SK-N-SH (cell line): ENCODE measurements at regions not wholly inside any gene's neighbourhood (a gene's known extent, or its start where the extent isn't known, plus 50 kb on each side); places are given as distances from the start of the nearest gene placed in this dataset.

Source experiments
- CTCF ChIA-PET: fragments of 300-600, 350-600 bp; formaldehyde crosslinking; extraction: SDS; loops from one replicate; lab custom pipeline; 2021; lab: Yijun Ruan, JAX
- POLR2A ChIA-PET: fragments of 350-600 bp; sonication (Branson Sonifier 250); formaldehyde crosslinking; extraction: SDS; loops from one replicate; lab custom pipeline; 2020; ENCODE audit warnings: antibody characterized with exemption, inconsistent platforms; lab: Yijun Ruan, JAX
- DNase-seq: peaks from one replicate; pipeline ENCODE4 v3.0.0; 2012
- H2AFZ ChIP-seq: fragments of 200-600 bp; sonication (generic); 2 replicates; pipeline ENCODE4 v1.8.1; 2016; ENCODE audit warnings: antibody characterized with exemption, mild to moderate bottlenecking, low read depth
- H3F3A ChIP-seq: fragments of 200-600 bp; sonication (generic); replicated peaks from 2 replicates; pipeline ENCODE3; 2016; ENCODE audit warnings: antibody characterized with exemption, mild to moderate bottlenecking; ENCODE audit not compliant: insufficient read depth
- H3K27ac ChIP-seq, 2 experiments: fragments of 200-500 bp in 1 of 2; fragments of 200-600 bp in 1 of 2; sonication (Bioruptor generic) in 1 of 2; sonication (generic), shearing (Covaris generic) in 1 of 2; 2 replicates each; pipeline versions ENCODE4 v1.5.1 to v1.6.1; 2014 to 2016; ENCODE audit warnings: low read depth in 2 of 2, inconsistent platforms in 1 of 2, low read length in 1 of 2, mild to moderate bottlenecking in 1 of 2, mixed read lengths in 1 of 2
- H3K27me3 ChIP-seq: fragments of 200-600 bp; sonication (generic), shearing (Covaris generic); 2 replicates; pipeline ENCODE4 v1.6.1; 2016; ENCODE audit warnings: mixed run types; ENCODE audit not compliant: insufficient read depth
- H3K36me3 ChIP-seq, 2 experiments: fragments of 200-500 bp in 1 of 2; fragments of 200-600 bp in 1 of 2; sonication (Bioruptor generic) in 1 of 2; sonication (generic) in 1 of 2; replicated peaks in 1 of 2; 2 replicates each; pipeline versions ENCODE3 to v1.5.1; 2014 to 2016; ENCODE audit warnings: low read length in 1 of 2, mild to moderate bottlenecking in 1 of 2; ENCODE audit not compliant: insufficient read depth in 2 of 2, control insufficient read depth in 1 of 2
- H3K4me1 ChIP-seq, 2 experiments: fragments of 200-500 bp in 1 of 2; fragments of 200-600 bp in 1 of 2; sonication (Bioruptor generic) in 1 of 2; sonication (generic), shearing (Covaris generic) in 1 of 2; 2 replicates each; pipeline versions ENCODE4 v1.5.1 to v1.6.1; 2014 to 2016; ENCODE audit warnings: low read depth in 1 of 2, low read length in 1 of 2, mixed run types in 1 of 2; ENCODE audit not compliant: insufficient read depth in 2 of 2, control insufficient read depth in 1 of 2
- H3K4me2 ChIP-seq: fragments of 200-600 bp; sonication (generic), shearing (Covaris generic); 2 replicates; pipeline ENCODE4 v1.6.1; 2017; ENCODE audit warnings: mixed run types
- H3K4me3 ChIP-seq, 2 experiments: fragments of 200-500 bp in 1 of 2; fragments of 200-600 bp in 1 of 2; sonication (Bioruptor generic) in 1 of 2; sonication (generic), shearing (Covaris generic) in 1 of 2; 2 replicates each; pipeline versions ENCODE4 v1.5.1 to v1.8.1; 2014 to 2016; ENCODE audit warnings: low read depth in 2 of 2, inconsistent platforms in 1 of 2, low read length in 1 of 2, mild to moderate bottlenecking in 1 of 2, mixed read lengths in 1 of 2, moderate library complexity in 1 of 2
- H3K79me2 ChIP-seq: fragments of 200-600 bp; sonication (generic); 2 replicates; pipeline ENCODE4 v1.8.1; 2017; ENCODE audit warnings: mild to moderate bottlenecking; ENCODE audit not compliant: insufficient read depth
- H3K9ac ChIP-seq: fragments of 200-600 bp; sonication (generic); 2 replicates; pipeline ENCODE4 v1.6.1; 2017; ENCODE audit warnings: mixed run types
- H3K9me2 ChIP-seq: fragments of 200-600 bp; sonication (generic); 2 replicates; pipeline ENCODE4 v1.6.1; 2017; ENCODE audit warnings: mixed run types
- H3K9me3 ChIP-seq: fragments of 200-600 bp; sonication (generic); 2 replicates; pipeline ENCODE4 v1.6.1; 2017; ENCODE audit warnings: mixed run types, mild to moderate bottlenecking, moderate library complexity
- H4K20me1 ChIP-seq: fragments of 200-600 bp; sonication (generic); 2 replicates; pipeline ENCODE4 v1.6.1; 2017; ENCODE audit warnings: mild to moderate bottlenecking, mixed run types; ENCODE audit not compliant: insufficient read depth
- ELF1 ChIP-seq: IDR thresholded peaks from 2 replicates; pipeline ENCODE4 v1.4.0; 2012
- EZH2phosphoT487 ChIP-seq: fragments of 200-600 bp; sonication (generic); IDR thresholded peaks from 2 replicates; pipeline ENCODE4 v1.6.1; 2017; ENCODE audit warnings: low read depth, mixed run types, mild to moderate bottlenecking, antibody characterized with exemption, moderate library complexity, borderline replicate concordance
- FOSL2 ChIP-seq: IDR thresholded peaks from 2 replicates; pipeline ENCODE4 v1.4.0; 2012; ENCODE audit warnings: low read depth, mild to moderate bottlenecking, moderate library complexity, borderline replicate concordance
- FOXM1 ChIP-seq: IDR thresholded peaks from 2 replicates; pipeline ENCODE4 v1.4.0; 2012; ENCODE audit warnings: low read depth, mild to moderate bottlenecking
- GATA2 ChIP-seq: sonication (generic); formaldehyde crosslinking; IDR thresholded peaks from 2 replicates; pipeline ENCODE4 v1.5.0; 2020; ENCODE audit warnings: mild to moderate bottlenecking, missing genetic modification reagents
- MEF2A ChIP-seq: IDR thresholded peaks from 2 replicates; pipeline ENCODE4 v1.4.0; 2012; ENCODE audit warnings: low read depth, borderline replicate concordance
- NRF1 ChIP-seq: IDR thresholded peaks from 2 replicates; pipeline ENCODE4 v1.6.1; 2012; ENCODE audit warnings: low read depth, mild to moderate bottlenecking, low read length
- RAD21 ChIP-seq: IDR thresholded peaks from 2 replicates; pipeline ENCODE4 v1.6.1; 2012; ENCODE audit warnings: mild to moderate bottlenecking, low read length
- RFX5 ChIP-seq: IDR thresholded peaks from 2 replicates; pipeline ENCODE4 v1.6.1; 2012; ENCODE audit warnings: mild to moderate bottlenecking, improper control_type of control experiment, low read length
- SMC3 ChIP-seq: IDR thresholded peaks from 2 replicates; pipeline ENCODE4 v1.6.1; 2012; ENCODE audit warnings: low read depth, low read length, improper control_type of control experiment
- TAF1 ChIP-seq: IDR thresholded peaks from 2 replicates; pipeline ENCODE4 v1.6.1; 2012; ENCODE audit warnings: low read depth, mild to moderate bottlenecking, low read length, moderate library complexity, borderline replicate concordance
- TCF12 ChIP-seq: IDR thresholded peaks from 2 replicates; pipeline ENCODE4 v1.4.0; 2012
- ZBTB33 ChIP-seq: IDR thresholded peaks from 2 replicates; pipeline ENCODE4 v1.4.0; 2012; ENCODE audit warnings: low read depth, borderline replicate concordance
- WGBS: methylation state at CpG from one replicate; pipeline ENCODE4 v1.1.6; 2017; ENCODE audit warnings: low lambda C conversion rate; 5-methylcytosine and 5-hydroxymethylcytosine counted together
- TF ChIP-seq, protein P1 (sequence below): IDR thresholded peaks from 2 replicates; pipeline ENCODE4 v1.4.0; 2012; ENCODE audit warnings: low read depth, borderline replicate concordance
- TF ChIP-seq, protein P2 (sequence below): IDR thresholded peaks from 2 replicates; pipeline ENCODE4 v1.4.0; 2012; ENCODE audit warnings: low read depth
- TF ChIP-seq, protein P3 (sequence below): IDR thresholded peaks from 2 replicates; pipeline ENCODE4 v1.6.1; 2012; ENCODE audit warnings: mild to moderate bottlenecking, low read depth, low read length, moderate library complexity
- TF ChIP-seq, protein P4 (sequence below): fragments of 200-600 bp; sonication (generic); IDR thresholded peaks from 2 replicates; pipeline ENCODE4 v1.6.1; 2017; ENCODE audit warnings: antibody characterized with exemption, mild to moderate bottlenecking, moderate library complexity

- POLR2A ChIA-PET, result no interaction called here
- H3K27ac ChIP-seq, result no peak overlapping the region
- H2AFZ ChIP-seq, result no peak overlapping the region
- no peaks in the 10 kb centered on the region for H3K9me2 ChIP-seq
- H3K36me3 ChIP-seq, result no peaks in the 10 kb centered on the region
- H3K9me3 ChIP-seq, result no peaks in the 10 kb centered on the region
- H4K20me1 ChIP-seq, result no peaks in the 10 kb centered on the region
- TF ChIP-seq ELF1 (no peak), MEF2A (no peak), TAF1 (no peak), ZBTB33 (no peak), SMC3 (no peak), GATA2 (CRISPR knock-in tag) (no peak), NRF1 (no peak), TCF12 (no peak), FOXM1 (no peak), RFX5 (no peak), FOSL2 (no peak), EZH2phosphoT487 (no peak), RAD21 (no peak)
- TF ChIP-seq, protein P1, sequence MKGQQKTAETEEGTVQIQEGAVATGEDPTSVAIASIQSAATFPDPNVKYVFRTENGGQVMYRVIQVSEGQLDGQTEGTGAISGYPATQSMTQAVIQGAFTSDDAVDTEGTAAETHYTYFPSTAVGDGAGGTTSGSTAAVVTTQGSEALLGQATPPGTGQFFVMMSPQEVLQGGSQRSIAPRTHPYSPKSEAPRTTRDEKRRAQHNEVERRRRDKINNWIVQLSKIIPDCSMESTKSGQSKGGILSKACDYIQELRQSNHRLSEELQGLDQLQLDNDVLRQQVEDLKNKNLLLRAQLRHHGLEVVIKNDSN, result no peak
- TF ChIP-seq, protein P2, sequence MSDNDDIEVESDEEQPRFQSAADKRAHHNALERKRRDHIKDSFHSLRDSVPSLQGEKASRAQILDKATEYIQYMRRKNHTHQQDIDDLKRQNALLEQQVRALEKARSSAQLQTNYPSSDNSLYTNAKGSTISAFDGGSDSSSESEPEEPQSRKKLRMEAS, result no peak
- TF ChIP-seq, protein P3, sequence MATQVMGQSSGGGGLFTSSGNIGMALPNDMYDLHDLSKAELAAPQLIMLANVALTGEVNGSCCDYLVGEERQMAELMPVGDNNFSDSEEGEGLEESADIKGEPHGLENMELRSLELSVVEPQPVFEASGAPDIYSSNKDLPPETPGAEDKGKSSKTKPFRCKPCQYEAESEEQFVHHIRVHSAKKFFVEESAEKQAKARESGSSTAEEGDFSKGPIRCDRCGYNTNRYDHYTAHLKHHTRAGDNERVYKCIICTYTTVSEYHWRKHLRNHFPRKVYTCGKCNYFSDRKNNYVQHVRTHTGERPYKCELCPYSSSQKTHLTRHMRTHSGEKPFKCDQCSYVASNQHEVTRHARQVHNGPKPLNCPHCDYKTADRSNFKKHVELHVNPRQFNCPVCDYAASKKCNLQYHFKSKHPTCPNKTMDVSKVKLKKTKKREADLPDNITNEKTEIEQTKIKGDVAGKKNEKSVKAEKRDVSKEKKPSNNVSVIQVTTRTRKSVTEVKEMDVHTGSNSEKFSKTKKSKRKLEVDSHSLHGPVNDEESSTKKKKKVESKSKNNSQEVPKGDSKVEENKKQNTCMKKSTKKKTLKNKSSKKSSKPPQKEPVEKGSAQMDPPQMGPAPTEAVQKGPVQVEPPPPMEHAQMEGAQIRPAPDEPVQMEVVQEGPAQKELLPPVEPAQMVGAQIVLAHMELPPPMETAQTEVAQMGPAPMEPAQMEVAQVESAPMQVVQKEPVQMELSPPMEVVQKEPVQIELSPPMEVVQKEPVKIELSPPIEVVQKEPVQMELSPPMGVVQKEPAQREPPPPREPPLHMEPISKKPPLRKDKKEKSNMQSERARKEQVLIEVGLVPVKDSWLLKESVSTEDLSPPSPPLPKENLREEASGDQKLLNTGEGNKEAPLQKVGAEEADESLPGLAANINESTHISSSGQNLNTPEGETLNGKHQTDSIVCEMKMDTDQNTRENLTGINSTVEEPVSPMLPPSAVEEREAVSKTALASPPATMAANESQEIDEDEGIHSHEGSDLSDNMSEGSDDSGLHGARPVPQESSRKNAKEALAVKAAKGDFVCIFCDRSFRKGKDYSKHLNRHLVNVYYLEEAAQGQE, result no peak
- TF ChIP-seq, protein P4, sequence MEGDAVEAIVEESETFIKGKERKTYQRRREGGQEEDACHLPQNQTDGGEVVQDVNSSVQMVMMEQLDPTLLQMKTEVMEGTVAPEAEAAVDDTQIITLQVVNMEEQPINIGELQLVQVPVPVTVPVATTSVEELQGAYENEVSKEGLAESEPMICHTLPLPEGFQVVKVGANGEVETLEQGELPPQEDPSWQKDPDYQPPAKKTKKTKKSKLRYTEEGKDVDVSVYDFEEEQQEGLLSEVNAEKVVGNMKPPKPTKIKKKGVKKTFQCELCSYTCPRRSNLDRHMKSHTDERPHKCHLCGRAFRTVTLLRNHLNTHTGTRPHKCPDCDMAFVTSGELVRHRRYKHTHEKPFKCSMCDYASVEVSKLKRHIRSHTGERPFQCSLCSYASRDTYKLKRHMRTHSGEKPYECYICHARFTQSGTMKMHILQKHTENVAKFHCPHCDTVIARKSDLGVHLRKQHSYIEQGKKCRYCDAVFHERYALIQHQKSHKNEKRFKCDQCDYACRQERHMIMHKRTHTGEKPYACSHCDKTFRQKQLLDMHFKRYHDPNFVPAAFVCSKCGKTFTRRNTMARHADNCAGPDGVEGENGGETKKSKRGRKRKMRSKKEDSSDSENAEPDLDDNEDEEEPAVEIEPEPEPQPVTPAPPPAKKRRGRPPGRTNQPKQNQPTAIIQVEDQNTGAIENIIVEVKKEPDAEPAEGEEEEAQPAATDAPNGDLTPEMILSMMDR, result no peak
- no peaks in the 10 kb centered on the region for H3K79me2 ChIP-seq
- WGBS, result 3% methylated on average over 3 of the region's 3 CpGs
- no peak overlapping the region for H3K9ac ChIP-seq
- DNase-seq, result no peak
- H3K4me3 ChIP-seq, result no peak overlapping the region
- no peaks in the 10 kb centered on the region for H3F3A ChIP-seq
- H3K27me3 ChIP-seq, result no peaks in the 10 kb centered on the region
- CTCF ChIA-PET, result no interaction called here
- H3K4me2 ChIP-seq, result no peak overlapping the region
- H3K4me1 ChIP-seq, result no peaks in the 10 kb centered on the region
Measured at GRCh38 chr4:179666226-179666625, 2224.0 kb upstream of the AGA start.
